Renal pelvis (tissue), 1 donor: ENCODE measurements at regions not wholly inside any gene's neighbourhood (a gene's known extent, or its start where the extent isn't known, plus 50 kb on each side); places are given as distances from the start of the nearest gene placed in this dataset.

ENCODE experiments used
- DNase-seq: peaks from one replicate; pipeline ENCODE4 v3.0.0-alpha.2; 2013

GRCh38 chr11:134532131-134532920 is 120.3 kb upstream of the B3GAT1 start:
- DNase-seq: no peak

GRCh38 chr11:134531327-134532130 is 119.5 kb upstream of the B3GAT1 start:
- no peak for DNase-seq

DNA sequence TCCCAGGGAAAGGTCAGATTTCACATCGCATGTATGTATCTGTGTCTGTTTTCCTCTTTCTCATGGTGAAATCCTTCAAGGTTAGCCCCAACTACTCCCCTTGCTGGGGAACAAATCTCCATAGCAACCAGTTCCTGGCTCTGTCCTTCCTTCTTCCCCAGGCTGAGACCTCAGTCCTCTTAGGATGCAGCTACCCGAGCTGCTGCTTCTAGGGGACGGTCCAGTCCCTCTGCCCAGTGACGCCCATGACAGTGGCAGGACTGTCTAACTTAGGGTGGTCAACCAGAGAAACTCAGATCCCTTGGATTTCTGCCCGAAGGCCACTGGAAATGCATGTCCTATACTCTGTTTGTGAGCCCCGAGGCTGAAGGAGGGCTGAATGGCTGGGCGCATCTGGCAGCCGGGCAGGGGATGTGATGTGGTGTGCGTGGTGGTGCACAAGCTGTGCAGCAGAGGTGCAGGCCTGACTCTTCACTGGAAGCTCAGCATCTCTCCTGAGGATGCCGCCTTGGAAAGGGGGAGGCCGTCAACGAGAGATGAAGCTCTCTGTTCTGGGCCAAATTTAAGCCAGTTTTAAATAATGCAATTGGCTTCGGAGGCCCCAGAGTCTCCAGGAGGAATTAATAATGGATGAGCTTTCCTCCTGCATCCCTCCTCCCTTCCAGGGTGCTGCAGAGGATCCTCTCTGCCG is 118.7 kb upstream of the B3GAT1 start:
- no peak for DNase-seq

DNA sequence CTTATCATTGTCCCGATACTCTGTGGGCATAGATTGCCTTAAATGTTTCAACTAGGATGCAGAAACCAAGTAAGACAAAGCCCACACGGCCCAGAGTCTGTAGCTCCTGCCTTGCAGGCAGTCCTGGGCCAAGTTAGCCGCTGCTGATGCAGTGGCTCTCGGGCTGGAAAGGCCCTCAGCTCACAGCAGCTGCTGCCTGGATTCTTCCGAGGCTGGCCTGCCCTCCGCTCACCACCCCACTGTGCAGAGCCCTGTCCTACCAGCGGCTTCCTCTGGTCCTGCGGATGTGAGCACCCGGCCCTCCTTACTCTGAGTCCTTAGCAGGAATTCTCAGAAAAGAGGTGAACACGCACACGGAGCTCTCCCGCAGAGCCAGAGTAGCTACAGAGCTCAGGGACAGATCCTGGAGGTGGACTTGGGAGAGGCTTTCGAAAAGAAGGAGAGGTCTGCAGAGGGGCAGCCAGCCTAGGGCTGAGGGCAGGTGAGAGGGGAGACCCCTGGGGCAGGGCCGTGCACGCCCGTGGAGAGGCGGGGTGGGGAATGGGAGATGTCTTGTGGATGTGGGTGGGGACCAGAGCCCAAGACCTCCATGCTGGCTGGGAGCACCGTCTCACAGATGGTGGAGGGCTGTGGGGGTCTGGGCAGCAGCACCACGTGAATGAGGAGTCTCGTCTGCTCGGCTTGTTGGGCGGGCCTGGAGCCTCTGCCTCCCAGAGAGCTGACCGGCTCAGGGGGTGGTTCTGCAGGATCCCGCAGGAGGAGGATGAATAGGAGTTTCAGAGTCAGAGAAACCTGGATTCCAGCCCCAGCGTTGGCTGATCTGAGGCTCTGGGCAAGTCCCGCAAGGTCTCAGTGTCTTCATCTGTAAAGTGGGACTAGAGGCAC is 117.4 kb upstream of the B3GAT1 start:
- no peak for DNase-seq

DNA sequence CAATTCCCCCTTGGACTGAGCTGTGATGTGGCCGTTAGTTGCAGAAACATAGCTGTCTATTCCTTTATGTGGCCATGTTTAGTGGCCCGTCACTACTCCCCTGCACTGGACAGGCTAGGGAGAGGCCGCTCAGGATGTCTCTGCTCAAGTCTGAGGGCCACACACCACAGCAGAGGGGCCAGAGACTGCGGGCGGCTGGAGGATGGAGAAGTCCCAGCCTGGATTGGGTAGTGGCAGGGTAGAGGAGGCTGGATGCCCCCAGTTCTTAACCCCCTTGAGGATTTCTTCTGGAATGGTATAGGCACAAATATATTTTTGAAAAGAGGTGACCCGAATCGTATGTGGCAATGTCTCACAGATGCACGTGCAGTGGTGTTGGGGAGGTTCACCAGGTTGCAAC is 116.4 kb upstream of the B3GAT1 start:
- DNase-seq: no peak

- DNase-seq: no peak
These were observed 115.6 kb upstream of the B3GAT1 start for GRCh38 chr11:134527382-134528243.

GRCh38 chr11:134524896-134525845 is 113.1 kb upstream of the B3GAT1 start:
- peak; percentile 28 for DNase-seq

DNA sequence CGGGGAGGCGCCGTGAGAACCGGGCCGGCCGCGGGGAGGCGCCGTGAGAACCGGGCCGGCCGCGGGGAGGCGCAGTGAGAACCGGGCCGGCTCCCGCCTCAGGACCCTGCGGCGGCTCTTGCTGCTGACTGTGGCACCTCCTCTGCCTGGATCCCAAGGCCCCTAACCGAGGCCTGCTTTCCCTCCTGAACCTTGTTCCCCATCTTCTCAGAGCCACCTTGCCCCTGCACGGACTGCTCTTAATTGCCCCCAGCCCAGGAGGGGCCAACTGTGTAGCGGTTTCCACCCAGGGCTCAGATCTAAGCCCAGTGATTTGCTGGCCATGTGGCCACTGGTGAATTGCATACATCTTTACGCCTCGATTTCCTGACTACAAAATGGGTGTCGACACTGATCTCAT is 112.2 kb upstream of the B3GAT1 start:
- no peak for DNase-seq

GRCh38 chr11:134522782-134523570 is 110.9 kb upstream of the B3GAT1 start:
- no peak for DNase-seq

DNA sequence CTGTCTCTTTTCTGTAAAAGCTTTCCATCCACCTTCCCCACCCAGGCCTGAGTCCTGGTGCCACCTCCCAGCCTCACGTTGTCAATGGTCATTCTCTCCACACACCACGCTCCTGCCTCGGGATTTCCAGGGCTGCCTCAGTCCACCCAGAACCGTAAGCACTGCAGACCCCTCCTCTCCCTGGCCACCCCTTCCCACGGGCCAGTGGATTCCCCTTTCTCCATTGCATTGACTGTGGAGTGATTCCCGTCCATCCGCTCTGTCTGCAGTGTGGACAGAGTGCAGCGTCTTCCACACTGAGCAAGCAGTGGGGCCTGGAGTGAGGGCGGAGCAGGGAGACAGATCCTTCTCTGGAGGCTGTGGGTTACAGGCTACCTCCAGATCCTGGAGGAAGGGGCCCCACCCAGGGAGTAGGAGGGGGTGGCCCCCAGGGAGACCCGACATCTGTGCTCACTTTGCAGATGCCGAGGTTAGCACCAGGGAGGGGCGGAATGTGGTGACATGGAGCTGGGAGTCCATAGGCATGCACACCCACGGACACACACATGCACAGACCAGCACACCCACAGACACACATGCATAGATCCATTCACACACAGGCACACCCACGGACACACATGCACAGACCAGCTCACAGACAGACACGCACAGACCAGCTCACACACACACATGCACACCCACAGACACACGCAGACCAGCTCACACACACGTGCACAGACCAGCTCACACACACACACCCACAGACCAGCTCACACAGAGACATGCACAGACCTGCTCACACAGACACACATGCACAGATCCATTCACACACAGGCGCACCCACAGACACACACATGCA is 109.6 kb upstream of the B3GAT1 start:
- no peak for DNase-seq

GRCh38 chr11:134521001-134521400 is 109.0 kb upstream of the B3GAT1 start:
- no peak for DNase-seq

DNA sequence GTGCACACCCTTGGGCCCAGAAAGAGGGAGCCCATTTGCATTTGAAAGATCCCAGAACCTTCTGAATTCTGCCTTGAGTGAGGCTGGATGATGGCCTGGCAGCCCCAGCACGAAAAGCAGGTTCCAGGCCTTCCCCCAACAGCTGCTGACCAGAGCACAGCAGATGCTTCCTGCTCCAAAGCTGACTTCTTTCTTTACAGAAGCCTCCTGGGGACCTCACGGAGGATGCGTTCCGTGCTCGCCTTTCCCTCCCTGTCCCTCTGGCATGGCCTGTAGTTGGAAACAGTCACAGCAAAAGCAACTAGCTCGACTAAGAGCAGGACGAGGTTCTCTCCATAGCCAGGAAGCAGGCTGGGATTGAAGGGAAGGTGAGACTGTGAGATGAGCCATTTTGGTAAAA is 107.7 kb upstream of the B3GAT1 start:
- no peak for DNase-seq

DNA sequence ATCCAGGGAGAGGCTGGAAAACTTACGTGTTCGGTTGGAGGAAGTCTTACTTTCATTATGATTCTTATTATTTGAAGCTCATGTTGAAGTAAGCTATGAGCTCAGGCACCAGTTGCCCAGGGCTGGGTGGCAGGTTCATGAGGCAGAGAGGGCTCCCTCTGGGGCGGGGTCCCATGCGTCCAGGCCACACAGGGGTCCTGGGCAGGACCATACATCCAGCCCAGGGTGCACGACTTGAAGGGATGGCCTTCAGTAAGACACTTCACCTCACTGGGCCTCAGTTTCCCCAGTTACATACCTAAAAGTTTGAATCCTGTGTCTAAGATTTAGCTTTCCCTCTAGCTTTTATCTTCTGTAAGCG is 107.3 kb upstream of the B3GAT1 start:
- DNase-seq: no peak

GRCh38 chr11:134518616-134519389 is 106.8 kb upstream of the B3GAT1 start:
- DNase-seq: no peak

- DNase-seq: no peak
These were observed 105.7 kb upstream of the B3GAT1 start for GRCh38 chr11:134517621-134518293.

GRCh38 chr11:134517115-134517514 is 105.1 kb upstream of the B3GAT1 start:
- no peak for DNase-seq
